GM23248 (cell line): ENCODE measurements at regions not wholly inside any gene's neighbourhood (a gene's known extent, or its start where the extent isn't known, plus 50 kb on each side); places are given as distances from the start of the nearest gene placed in this dataset.

Source experiments
- EZH2 ChIP-seq: fragments of 200-600 bp; sonication (generic); IDR thresholded peaks from 2 replicates; pipeline ENCODE4 v1.6.1; 2018; ENCODE audit warnings: antibody characterized with exemption, mild to moderate bottlenecking; ENCODE audit not compliant: insufficient read depth, poor library complexity, severe bottlenecking
- EZH2phosphoT487 ChIP-seq: fragments of 200-600 bp; sonication (generic); IDR thresholded peaks from 2 replicates; pipeline ENCODE4 v1.6.1; 2018; ENCODE audit warnings: antibody characterized with exemption, moderate library complexity, mild to moderate bottlenecking, low read depth; ENCODE audit not compliant: insufficient read depth

- TF ChIP-seq EZH2 (no peak), EZH2phosphoT487 (no peak)
Observed at GRCh38 chr1:70811815-70812214, 235.8 kb downstream of the PTGER3 start.
